ENCODE measurements at regions not wholly inside any gene's neighbourhood (a gene's known extent, or its start where the extent isn't known, plus 50 kb on each side); places are given as distances from the start of the nearest gene placed in this dataset.

DNA sequence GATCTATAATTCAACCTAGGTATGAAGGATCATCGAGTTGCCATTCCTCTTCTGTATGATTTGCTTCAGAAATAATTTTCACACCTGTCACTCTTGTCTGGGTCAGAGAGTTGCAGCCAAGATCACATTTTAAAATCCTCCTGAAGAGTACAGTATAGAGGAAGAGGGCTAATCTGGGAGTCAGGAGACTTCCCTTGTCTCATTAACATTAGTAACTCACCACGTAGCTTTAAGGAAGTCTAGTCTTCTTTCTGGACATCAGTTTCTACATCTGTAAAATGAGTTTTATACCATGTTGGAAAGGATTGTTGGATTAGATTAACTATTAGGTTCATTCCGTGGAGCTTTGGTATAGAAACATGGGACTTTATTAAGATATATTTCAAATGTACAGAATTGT is 109.4 kb downstream of the TDRD15 start:
- TF ChIP-seq ZNF274 (IDR thresholded peaks at IDR 0.05; ENCODE audit: low read depth, low read length) (no peak), YY1 (IDR thresholded peaks at IDR 0.05; ENCODE audit: insufficient read depth, insufficient read length) (no peak)
